ENCODE measurements at regions not wholly inside any gene's neighbourhood (a gene's known extent, or its start where the extent isn't known, plus 50 kb on each side); places are given as distances from the start of the nearest gene placed in this dataset.
"Not testable (repeated sequence)": the region's sequence is repeated elsewhere in the genome, so short reads cannot be mapped to it uniquely, and the experiment has no call there.

DNA sequence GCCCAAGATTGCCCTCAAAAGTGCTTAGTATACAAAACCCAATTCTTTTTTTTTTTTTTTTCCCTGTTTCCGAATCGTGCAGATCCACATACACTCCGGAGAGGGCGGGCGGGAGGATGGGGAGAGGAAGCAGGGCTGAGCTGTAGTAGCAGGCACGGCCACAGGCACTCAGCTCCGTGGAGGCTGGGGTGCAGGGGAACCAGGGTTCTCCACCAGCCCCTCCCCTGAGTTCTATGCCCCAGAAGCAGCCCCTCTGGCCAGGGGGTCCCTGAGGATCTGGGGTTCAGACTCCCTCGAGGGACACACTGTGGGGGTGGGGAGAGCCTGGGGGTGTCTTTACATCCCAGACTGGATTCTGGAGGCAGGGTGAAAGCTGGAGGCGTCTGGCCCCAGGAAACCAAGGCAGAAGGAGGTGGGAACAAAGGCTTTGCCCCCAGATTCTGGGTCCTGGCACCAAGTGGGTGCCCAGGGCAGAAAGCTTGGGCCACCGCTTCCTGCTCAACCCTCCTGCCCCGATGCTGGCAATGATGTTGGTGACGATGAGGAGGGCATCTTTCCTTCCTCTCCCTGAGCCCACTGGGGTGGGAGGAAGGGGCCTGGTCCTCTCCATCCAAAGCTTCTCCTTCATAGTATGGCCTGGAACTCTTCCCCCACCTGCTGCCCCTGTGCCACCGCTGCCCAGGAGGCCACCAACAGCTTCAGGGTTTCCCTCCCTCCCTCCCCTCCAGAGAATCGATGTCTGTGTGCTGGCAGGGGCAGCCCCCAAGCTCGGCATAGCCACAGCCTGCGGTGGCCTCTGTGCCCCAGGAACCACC, 106.4 kb upstream of the TARDBP start:
- intact Hi-C loops (cut with micrococcal nuclease): no loop called here
- DNase-seq (no peak), ATAC-seq (no peak)

DNA sequence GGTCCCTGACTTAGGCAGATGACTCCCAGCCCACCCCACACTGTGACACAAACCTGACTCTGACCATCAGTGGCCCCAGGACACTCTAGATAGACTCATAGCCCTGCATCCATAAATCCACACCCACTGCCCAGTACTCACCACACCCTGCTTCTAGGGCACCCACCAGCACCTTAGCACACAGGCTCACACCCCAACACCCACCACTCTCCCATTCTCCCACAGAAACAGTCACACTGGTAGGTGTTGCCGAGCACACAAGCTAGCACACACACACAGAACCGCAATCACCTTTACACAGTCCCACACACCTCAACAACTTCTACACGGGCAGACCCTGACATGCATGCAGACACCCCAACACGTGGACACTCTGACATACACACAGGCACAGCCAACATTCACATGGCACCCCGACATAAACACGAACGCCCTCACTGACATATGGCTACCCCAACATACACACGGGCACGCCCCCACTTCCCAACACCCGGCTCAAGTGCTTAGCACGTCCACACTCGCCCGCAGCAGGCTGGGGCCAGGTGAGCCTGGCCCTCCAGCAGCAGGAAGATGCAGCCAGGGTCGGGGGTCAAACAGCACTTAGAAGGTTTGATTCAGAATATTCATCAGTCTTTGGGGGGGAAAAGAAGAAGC, 105.5 kb upstream of the TARDBP start:
- DNase-seq: no peak
- intact Hi-C loops (cut with micrococcal nuclease): no loop called here
- ATAC-seq: no peak

DNA sequence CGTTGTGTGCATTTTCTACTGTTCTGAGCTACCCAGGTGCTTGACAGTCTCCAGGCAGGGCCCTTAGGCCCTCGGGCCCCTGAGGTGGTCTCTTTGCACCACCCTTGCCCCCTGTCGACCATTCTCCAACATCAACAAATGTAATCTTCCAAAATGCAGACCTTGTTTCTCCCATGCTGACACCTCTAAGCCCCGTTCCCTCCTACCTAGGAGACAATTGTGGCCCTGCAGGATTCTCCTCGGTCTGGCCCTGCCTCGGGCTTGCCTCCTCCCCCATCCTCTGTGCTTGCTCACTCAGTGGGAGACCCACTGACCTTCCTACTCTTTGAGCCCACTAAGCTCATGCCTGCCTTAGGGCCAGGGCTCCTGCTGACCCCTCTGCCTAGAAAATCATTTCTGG, 104.2 kb upstream of the TARDBP start:
- no peak for DNase-seq
- intact Hi-C loops (cut with micrococcal nuclease): no loop called here
- ATAC-seq: no peak

DNA sequence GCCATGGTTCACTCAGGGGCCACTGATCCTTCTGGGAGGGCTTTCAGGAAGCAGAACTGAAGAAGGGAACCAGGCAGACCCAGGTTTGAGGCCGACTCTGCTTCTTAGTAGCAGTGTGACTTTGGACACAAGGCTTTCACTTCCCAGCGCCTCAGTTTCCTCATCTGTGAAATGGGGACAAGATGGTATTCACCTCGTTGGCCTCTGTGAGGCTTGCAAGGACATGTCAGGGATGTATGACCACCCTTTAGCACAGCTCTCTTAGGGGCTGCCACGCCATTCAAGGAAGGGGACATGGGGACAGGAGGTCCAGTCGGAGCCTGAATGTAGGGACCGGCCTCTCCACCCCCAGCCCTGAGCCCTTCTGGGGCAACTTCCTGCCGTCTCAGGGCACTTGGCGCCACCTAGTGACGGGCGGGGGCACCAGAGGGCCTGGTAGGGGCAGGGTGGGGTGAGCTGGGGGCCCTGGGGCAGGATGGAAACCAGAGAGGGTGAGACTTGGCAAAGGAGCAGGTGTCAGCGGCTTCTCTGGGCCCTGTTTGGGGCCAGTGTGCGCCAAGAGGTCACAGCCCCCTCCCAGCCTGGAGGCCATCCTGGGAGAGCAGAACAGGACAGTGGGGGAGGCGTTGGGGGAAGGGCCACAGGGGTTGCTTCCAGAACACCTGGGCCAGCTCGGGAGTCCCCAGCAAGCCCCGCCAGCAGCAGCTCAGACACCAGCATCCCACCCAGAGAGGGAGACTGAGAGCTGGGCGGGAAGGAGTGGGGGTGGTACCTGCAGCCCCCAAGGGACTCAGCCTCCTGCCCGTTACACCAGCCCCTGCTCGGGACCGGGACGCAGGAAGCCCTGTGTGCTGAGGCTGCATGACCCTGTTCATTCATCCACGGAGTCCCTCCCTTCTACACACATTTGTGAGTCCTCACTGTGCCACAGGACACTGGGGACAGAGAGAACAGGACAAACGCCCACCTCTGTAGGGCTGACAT, 102.5 kb upstream of the TARDBP start:
- ATAC-seq: peak; percentile 81

DNA sequence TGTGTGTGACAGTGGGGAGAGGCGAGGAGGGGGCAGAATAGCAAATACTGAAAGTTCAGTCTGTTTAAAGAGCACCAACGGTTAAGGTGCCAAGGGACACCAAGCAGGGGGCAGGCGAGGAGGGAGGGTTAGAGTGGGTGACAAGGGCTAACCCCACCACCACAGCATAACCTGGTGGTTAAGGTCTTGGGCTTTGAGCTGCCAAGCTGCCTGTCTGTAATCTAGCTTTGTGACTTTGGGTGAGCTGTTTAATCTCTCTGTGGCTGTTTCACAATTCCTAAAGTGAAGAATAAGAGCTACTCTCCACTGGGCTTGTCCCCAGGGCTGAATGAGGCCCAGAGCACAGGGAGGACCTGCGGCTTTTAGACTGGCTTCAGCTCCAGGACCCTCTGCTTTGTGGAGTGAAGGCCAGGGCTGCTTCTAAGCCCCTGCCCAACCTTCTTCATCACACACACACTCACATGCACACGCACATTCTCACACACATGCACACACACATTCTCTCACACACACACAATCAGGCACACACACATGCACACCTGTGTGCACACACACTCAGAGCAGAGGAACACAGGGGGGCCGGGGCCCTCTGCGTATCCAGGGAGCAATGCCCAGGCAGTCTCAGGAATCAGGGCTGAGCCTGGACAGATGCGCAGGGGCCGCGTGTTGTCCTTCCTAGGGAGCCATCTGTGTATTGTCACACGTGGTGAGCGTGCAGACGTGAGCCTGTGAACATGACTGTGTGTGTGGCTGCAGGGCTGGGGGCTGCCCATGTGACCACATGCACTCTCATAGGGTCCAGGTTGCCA, 101.6 kb upstream of the TARDBP start:
- no peak for DNase-seq
- intact Hi-C loops (cut with micrococcal nuclease): no loop called here
- ATAC-seq: no peak

More for the DNA sequence above, 102.5 kb upstream of the TARDBP start:
- DNase-seq: peak; percentile 76
- intact Hi-C loops (cut with micrococcal nuclease): no loop called here

DNA sequence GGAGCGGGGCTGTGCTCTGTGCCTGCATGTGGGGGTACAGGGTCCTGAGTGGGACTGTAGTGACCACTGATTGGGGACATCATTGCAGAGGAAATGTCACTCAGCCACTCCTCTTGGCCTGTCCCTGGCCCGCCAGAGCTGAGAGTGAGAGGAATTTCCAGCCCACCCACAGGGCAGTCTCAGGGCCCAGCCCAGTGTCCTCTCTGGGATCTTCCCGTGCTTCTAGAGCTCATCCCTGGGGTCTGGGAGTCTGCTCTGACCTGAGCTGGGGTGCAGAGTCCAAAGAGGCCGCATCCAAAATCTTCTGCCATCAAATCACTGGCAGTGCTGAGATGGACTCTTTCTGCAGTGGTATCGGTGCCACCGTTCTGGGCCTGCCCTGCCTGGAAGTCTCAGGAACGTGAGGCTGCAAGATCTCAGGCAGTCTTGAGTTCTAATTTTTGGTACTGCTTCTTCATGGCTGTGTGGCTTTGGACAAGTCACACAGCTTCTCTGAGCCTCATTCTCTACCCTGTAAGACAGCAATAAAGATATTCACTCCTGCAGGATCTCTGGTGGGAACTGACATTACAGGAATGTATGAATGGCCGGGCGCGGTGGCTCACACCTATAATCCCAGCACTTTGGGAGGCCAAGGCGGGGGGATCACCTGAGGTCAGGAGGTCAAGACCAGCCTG, 100.8 kb upstream of the TARDBP start:
- DNase-seq: no peak
- intact Hi-C loops (cut with micrococcal nuclease): no loop called here
- no peak for ATAC-seq

DNA sequence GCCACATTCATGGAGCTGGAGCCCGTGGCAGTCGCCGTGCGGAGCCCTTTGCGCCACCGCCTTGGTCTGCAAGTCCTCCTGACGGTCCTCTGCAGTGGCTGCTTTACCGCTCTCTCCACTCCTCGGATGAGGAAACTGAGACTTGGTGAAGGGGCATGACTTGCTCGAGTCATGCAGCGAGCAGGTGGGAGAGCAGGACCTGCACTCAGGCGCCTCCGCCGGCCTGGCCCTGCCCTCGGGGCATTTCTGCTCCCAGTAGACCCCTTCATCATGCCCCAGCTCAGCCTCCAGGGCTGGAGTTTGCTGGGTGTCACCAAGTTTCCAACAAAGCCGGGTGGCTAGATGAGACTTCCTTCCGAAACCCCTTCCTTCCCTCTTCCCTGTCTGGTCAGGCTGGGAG, 100.0 kb upstream of the TARDBP start:
- ATAC-seq: no peak
- DNase-seq: no peak

DNA sequence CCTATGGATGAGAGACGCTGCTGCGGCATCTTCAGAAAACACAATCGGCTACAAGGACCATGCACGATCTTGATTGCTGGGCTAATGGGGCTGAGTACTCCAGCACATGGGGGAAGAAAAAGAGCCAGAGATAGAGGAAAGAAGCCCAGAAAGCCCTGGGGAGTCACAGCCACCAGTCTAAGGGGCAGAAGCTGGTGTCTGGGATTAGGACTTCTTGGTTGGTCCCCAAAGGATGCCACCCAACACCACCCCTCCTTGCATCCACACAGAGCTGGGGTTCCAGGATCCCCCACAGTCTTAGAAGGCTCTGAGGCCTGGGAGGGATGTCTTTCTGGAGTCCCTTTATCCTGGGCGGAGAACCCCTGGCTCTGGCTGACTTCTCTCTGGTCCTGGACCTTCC, 98.4 kb upstream of the TARDBP start:
- intact Hi-C loops (cut with micrococcal nuclease): no loop called here
- ATAC-seq (no peak), DNase-seq (no peak)

More for the DNA sequence above, 100.0 kb upstream of the TARDBP start:
- intact Hi-C loops (cut with micrococcal nuclease): no loop called here

DNA sequence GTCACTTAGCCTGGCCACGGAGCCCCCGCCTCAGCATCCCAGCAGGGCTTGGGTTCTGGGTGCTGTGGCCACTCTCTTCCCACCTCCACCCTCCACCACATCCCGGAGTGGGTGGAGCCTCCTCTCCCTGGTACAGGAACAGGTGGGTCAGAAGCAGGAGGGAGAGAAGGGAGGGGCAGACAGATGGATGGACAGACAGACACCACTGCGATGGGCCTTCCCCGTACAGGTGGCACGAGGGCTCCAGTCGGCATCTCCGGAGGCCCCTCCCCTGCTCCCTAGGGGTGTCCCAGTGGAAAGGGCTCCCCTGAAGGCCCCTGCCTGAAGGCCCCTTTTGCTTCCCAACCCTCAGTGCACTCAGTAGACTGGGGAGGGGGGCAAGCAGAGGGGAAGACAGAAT, 96.9 kb upstream of the TARDBP start:
- intact Hi-C loops (cut with micrococcal nuclease): no loop called here
- ATAC-seq (no peak), DNase-seq (no peak)

DNA sequence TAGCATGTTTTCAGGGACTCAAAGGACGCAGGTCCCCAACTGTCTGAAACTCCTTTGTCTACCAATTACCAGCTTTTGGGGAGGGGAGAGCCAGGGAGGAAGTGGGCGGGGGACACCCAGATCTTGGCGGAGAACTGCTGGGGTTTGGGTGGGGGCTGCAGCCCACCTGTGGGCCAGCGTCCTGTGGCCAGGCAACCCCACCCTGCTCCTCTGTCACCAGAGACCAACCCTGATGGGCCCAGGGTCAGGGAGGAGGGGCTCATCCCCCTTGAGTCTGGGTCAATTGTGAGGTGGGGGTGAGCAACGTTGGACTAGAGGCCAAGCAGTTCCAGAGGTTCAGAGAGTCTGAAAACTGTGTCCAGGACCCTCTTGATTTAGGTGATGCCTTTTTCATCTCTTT, 96.1 kb upstream of the TARDBP start:
- ATAC-seq (no peak), DNase-seq (no peak)
- intact Hi-C loops (cut with micrococcal nuclease): no loop called here

DNA sequence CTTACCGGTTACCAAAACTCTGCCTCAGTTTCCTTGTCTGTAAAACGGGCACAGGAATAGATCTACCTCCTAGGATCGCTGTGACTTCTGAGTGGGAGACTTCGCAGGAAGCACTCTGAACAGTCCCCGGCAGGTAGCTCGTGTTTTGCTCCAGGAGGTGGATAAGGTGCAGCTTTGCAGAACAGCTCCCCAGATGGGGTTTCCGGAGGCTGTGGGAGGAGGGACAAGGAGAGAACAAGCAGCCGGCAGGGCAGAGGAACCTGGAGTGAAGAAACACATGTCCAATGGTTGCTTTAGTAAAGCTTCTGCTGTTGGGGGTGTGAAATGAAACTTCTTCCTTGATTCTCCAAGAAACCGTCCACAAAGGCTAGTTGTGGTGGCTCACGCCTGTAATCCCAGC, 95.5 kb upstream of the TARDBP start:
- intact Hi-C loops (cut with micrococcal nuclease): no loop called here
- DNase-seq (no peak), ATAC-seq (no peak)

DNA sequence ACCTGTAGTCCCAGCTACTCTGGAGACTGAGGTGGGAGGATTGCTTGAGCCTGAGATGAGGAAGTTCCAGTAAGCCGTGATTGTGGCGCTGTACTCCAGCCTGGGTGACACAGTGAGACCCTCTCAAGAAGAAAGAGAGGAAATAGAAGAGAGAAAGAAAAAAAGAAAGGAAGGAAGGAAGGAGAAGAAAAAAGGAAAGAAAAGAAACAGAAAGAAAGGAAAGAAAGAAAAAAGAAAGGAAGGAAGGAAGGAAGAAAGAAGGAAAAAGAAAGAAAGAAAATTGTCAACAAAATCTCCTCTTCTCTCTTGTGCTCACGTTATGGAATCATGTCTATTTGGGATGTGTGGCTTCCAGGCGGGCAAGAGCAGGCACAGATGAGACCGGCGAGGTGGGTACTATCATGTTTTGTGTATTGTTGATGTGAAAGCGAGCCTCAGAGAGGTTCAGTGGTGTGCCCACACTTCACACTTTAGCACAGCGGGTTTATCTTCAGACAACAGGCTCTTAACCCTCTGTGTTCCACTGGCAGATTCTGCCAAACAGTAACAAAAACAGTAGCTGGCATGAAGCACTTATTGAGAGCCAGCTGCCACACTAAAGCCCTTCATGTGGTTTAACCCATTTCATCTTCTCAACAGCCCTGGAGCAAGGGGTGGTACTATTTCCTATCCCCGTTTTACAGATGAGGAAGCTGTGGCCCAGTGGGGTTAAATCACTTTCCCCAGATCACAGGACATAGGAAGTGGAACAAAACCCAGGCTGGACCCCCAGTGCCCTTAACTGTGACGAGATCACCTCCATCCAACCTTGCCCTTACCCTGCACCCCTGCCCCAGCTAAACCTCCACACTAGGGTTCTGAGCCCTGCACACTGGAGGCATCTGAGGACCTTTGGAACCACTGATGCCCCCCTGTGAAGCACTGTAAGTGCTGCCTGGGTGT, 94.7 kb upstream of the TARDBP start:
- no peak for DNase-seq
- ATAC-seq: no peak
- intact Hi-C loops (cut with micrococcal nuclease): no loop called here

DNA sequence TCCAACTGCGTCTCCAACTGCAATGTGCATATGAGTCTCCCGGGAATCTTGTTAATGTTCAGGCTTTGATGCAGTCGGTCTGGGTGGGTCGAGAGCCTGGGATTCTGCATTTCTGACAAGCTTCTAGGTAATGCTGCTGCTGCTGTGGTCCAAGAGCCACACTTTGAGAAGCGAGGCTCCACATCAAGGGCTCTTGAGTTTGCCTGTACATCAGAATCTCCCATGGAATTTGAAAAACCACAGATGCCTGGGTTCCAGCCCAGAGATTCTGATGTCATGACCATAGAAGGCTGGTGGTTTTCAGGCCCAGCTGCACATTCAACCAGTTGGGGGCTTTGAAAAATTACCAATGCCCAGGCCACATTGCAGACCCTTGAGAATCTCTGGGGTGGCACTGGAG, 93.9 kb upstream of the TARDBP start:
- DNase-seq: no peak
- intact Hi-C loops (cut with micrococcal nuclease): no loop called here

DNA sequence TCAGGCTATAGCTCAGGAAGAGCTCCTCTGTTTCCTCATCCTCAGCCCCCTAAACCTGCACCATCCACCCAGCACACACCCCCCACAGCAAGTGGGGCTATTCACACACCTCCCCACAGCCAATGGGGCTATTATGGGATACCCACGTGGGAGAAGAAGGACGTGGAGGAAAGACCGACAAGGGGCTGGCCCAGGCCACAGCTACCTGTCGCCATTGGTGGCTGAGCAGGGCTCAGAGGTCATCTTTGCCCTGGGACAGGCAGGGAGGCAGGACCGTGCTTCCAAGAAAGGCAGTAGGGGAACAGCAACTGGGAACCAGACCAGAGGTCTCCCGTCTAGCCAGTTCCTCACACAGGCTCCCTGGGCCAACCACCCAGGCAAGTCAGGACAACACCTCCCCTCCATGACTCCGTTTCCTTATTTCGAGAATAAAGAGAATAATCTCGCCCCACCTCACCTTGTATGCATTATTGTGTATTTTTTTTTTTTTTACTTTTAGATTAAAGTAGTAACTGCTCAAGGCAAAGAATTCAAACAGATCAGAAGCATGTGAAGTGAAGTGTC, 92.3 kb upstream of the TARDBP start:
- no peak for DNase-seq
- intact Hi-C loops (cut with micrococcal nuclease): no loop called here
- ATAC-seq: no peak

More for the DNA sequence above, 93.9 kb upstream of the TARDBP start:
- ATAC-seq: no peak

DNA sequence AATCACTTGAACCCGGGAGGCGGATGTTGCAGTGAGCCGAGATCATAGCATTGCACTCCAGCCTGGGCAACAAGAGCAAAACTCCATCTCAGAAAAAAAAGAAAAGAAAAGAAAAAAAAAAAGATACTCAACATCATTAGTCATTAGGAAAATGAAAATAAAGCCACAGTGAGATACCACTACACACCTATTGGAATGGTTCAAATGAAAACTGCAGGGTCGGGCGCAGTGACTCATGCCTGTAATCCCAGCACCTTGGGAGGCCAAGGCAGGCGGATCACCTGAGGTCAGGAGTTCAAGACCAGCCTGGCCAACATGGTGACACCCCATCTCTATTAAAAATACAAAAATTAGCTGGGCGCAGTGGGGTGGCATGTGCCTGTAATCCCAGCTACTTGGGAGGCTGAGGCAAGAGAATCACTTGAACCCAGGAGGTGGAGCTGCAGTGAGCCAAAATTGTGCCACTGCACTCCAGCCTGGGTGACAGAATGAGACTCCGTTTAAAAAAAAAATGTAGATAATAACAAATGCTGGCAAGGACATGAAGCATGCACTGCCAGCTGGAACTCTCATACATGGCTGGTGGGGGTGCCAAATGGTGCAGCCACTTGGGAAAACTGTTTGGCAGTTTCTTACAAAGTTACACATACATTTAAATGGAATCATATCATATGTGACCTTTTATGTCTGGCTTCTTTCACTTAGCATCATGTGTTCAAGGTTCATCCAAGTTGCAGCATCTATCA, 90.0 kb upstream of the TARDBP start:
- intact Hi-C loops (cut with micrococcal nuclease); DNase-seq: not testable (repeated sequence)
- peak; percentile 87 for ATAC-seq

DNA sequence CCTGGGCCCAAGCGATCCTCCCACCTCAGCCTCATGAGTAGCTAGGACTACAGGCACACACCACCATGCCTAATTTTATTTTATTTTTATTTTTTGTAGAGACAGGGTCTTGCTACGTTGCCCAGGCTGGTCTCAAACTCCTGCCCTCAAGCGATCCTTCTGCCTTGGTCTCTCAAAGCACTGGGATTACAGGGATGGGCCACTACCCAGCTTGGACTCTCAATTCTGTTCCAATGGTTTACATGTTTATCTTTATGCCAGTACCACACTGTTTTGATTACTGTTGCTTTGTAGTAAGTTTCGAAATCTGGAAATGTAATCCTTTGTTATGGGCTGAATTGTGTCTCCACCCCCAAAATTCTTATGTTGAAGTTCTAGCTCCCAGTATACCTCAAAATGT, 88.4 kb upstream of the TARDBP start:
- intact Hi-C loops (cut with micrococcal nuclease): no loop called here
- DNase-seq (no peak), ATAC-seq (no peak)
